ENCODE measurements at regions not wholly inside any gene's neighbourhood (a gene's known extent, or its start where the extent isn't known, plus 50 kb on each side); places are given as distances from the start of the nearest gene placed in this dataset.

GRCh38 chr7:68384581-68384980, 1213.7 kb upstream of the AUTS2 start:
- Mint-ChIP-seq H3K4me3 (no peak overlapping the region), H3K27me3 (ENCODE audit: insufficient read depth, low read depth, poor library complexity) (no peaks in the 10 kb centered on the region), H3K4me1 (no peaks in the 10 kb centered on the region), H3K36me3 (ENCODE audit: low read depth) (peaks cover 36% of the 10 kb centered on the region), H3K27ac (no peak overlapping the region), H3K9me3 (peaks cover 95% of the 10 kb centered on the region)
- Histone ChIP-seq H3K36me3 (ENCODE audit: insufficient read depth) (peaks cover 4% of the 10 kb centered on the region), H3K4me3 (no peak overlapping the region), H3K4me2 (no peak overlapping the region), H3K4me1 (ENCODE audit: insufficient read depth) (no peaks in the 10 kb centered on the region), H4K20me1 (replicated peaks; ENCODE audit: insufficient read depth) (no peaks in the 10 kb centered on the region), H3K79me2 (replicated peaks; ENCODE audit: insufficient read depth) (no peaks in the 10 kb centered on the region), H3K9me2 (ENCODE audit: insufficient read depth) (no peaks in the 10 kb centered on the region), H3K27me3 (ENCODE audit: insufficient read depth) (no peaks in the 10 kb centered on the region), H2AFZ (no peak overlapping the region), H3K27ac (ENCODE audit: low read depth) (no peak overlapping the region), H3F3A (replicated peaks; ENCODE audit: low read depth) (no peaks in the 10 kb centered on the region)
- ATAC-seq (no peak), DNase-seq (ENCODE audit: low spot score) (no peak)
- TF ChIP-seq, protein P1, sequence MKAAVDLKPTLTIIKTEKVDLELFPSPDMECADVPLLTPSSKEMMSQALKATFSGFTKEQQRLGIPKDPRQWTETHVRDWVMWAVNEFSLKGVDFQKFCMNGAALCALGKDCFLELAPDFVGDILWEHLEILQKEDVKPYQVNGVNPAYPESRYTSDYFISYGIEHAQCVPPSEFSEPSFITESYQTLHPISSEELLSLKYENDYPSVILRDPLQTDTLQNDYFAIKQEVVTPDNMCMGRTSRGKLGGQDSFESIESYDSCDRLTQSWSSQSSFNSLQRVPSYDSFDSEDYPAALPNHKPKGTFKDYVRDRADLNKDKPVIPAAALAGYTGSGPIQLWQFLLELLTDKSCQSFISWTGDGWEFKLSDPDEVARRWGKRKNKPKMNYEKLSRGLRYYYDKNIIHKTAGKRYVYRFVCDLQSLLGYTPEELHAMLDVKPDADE (IDR thresholded peaks at IDR 0.05), result no peak
- no peak for TF ChIP-seq NANOG (IDR thresholded peaks at IDR 0.05; ENCODE audit: borderline replicate concordance)
- no peak for TF ChIP-seq CREB1 (CRISPR knock-in tag; IDR thresholded peaks at IDR 0.05; ENCODE audit: low read depth)
- no peak for TF ChIP-seq POLR2AphosphoS5 (IDR thresholded peaks at IDR 0.05; ENCODE audit: low read depth)
- TF ChIP-seq, protein P2, sequence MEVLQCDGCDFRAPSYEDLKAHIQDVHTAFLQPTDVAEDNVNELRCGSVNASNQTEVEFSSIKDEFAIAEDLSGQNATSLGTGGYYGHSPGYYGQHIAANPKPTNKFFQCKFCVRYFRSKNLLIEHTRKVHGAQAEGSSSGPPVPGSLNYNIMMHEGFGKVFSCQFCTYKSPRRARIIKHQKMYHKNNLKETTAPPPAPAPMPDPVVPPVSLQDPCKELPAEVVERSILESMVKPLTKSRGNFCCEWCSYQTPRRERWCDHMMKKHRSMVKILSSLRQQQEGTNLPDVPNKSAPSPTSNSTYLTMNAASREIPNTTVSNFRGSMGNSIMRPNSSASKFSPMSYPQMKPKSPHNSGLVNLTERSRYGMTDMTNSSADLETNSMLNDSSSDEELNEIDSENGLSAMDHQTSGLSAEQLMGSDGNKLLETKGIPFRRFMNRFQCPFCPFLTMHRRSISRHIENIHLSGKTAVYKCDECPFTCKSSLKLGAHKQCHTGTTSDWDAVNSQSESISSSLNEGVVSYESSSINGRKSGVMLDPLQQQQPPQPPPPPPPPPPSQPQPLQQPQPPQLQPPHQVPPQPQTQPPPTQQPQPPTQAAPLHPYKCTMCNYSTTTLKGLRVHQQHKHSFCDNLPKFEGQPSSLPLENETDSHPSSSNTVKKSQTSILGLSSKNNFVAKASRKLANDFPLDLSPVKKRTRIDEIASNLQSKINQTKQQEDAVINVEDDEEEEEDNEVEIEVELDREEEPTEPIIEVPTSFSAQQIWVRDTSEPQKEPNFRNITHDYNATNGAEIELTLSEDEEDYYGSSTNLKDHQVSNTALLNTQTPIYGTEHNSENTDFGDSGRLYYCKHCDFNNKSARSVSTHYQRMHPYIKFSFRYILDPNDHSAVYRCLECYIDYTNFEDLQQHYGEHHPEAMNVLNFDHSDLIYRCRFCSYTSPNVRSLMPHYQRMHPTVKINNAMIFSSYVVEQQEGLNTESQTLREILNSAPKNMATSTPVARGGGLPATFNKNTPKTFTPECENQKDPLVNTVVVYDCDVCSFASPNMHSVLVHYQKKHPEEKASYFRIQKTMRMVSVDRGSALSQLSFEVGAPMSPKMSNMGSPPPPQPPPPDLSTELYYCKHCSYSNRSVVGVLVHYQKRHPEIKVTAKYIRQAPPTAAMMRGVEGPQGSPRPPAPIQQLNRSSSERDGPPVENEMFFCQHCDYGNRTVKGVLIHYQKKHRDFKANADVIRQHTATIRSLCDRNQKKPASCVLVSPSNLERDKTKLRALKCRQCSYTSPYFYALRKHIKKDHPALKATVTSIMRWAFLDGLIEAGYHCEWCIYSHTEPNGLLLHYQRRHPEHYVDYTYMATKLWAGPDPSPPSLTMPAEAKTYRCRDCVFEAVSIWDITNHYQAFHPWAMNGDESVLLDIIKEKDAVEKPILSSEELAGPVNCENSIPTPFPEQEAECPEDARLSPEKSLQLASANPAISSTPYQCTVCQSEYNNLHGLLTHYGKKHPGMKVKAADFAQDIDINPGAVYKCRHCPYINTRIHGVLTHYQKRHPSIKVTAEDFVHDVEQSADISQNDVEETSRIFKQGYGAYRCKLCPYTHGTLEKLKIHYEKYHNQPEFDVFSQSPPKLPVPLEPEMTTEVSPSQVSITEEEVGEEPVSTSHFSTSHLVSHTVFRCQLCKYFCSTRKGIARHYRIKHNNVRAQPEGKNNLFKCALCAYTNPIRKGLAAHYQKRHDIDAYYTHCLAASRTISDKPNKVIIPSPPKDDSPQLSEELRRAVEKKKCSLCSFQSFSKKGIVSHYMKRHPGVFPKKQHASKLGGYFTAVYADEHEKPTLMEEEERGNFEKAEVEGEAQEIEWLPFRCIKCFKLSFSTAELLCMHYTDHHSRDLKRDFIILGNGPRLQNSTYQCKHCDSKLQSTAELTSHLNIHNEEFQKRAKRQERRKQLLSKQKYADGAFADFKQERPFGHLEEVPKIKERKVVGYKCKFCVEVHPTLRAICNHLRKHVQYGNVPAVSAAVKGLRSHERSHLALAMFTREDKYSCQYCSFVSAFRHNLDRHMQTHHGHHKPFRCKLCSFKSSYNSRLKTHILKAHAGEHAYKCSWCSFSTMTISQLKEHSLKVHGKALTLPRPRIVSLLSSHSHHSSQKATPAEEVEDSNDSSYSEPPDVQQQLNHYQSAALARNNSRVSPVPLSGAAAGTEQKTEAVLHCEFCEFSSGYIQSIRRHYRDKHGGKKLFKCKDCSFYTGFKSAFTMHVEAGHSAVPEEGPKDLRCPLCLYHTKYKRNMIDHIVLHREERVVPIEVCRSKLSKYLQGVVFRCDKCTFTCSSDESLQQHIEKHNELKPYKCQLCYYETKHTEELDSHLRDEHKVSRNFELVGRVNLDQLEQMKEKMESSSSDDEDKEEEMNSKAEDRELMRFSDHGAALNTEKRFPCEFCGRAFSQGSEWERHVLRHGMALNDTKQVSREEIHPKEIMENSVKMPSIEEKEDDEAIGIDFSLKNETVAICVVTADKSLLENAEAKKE (CRISPR knock-in tag; IDR thresholded peaks at IDR 0.05), result no peak
- TF ChIP-seq, protein P3, sequence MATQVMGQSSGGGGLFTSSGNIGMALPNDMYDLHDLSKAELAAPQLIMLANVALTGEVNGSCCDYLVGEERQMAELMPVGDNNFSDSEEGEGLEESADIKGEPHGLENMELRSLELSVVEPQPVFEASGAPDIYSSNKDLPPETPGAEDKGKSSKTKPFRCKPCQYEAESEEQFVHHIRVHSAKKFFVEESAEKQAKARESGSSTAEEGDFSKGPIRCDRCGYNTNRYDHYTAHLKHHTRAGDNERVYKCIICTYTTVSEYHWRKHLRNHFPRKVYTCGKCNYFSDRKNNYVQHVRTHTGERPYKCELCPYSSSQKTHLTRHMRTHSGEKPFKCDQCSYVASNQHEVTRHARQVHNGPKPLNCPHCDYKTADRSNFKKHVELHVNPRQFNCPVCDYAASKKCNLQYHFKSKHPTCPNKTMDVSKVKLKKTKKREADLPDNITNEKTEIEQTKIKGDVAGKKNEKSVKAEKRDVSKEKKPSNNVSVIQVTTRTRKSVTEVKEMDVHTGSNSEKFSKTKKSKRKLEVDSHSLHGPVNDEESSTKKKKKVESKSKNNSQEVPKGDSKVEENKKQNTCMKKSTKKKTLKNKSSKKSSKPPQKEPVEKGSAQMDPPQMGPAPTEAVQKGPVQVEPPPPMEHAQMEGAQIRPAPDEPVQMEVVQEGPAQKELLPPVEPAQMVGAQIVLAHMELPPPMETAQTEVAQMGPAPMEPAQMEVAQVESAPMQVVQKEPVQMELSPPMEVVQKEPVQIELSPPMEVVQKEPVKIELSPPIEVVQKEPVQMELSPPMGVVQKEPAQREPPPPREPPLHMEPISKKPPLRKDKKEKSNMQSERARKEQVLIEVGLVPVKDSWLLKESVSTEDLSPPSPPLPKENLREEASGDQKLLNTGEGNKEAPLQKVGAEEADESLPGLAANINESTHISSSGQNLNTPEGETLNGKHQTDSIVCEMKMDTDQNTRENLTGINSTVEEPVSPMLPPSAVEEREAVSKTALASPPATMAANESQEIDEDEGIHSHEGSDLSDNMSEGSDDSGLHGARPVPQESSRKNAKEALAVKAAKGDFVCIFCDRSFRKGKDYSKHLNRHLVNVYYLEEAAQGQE (IDR thresholded peaks at IDR 0.05; ENCODE audit: unreplicated experiment), result no peak
- no peak for TF ChIP-seq CTCF (conservative IDR thresholded peaks at IDR 0.05; ENCODE audit: low read depth in 2 of 2)
